Epithelial cell of prostate (primary cell): ENCODE measurements at regions not wholly inside any gene's neighbourhood (a gene's known extent, or its start where the extent isn't known, plus 50 kb on each side); places are given as distances from the start of the nearest gene placed in this dataset.
"Not testable (repeated sequence)": the region's sequence is repeated elsewhere in the genome, so short reads cannot be mapped to it uniquely, and the experiment has no call there.

ENCODE experiments used
- DNase-seq: peaks from one replicate; pipeline ENCODE4 v3.0.0-alpha.2; 2011; ENCODE audit warnings: low read depth, low spot score
- H3K27ac ChIP-seq: fragments of 450-650 bp; 2 replicates; pipeline ENCODE4 v1.5.1; 2017; ENCODE audit warnings: mild to moderate bottlenecking

- H3K27ac ChIP-seq, result no peak overlapping the region
- no peak for DNase-seq
Observed at GRCh38 chr15:47877836-47878235, 160.5 kb downstream of the SEMA6D start.

GRCh38 chr15:47885920-47886319, 168.6 kb downstream of the SEMA6D start:
- DNase-seq, result peak; percentile 44

DNA sequence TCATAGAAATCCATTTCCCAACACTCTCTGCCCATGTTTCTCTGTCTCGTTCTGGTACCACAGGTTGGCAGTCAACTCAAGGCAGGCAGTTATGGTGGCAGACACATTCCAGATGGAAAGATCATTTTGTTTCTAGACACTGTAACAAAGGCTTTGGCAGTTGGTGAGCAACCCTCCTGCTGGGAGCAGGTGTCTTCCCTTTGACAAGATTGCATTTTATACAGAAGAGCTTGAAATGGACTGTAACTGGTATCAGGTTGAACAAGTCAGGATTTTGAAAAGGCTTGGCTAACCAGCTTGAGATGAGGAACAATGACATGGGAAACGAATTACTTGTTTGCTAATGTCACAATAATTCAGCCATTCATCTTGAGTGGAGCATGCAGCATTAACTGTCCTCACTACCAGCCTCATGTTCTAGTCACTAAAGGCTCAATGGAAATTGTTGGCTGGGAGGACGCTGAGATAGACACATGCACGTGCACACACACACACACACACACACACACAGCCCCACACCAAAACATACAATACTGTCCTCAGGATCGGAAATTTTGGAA, 170.0 kb downstream of the SEMA6D start:
- no peak for DNase-seq
- no peak overlapping the region for H3K27ac ChIP-seq

More at GRCh38 chr15:47885920-47886319, 168.6 kb downstream of the SEMA6D start:
- H3K27ac ChIP-seq, result no peak overlapping the region

- no peak for DNase-seq
- no peak overlapping the region for H3K27ac ChIP-seq
Observed at GRCh38 chr15:47888385-47889100, 171.2 kb downstream of the SEMA6D start.

GRCh38 chr15:47890397-47891150, 173.3 kb downstream of the SEMA6D start:
- no peak overlapping the region for H3K27ac ChIP-seq
- no peak for DNase-seq

GRCh38 chr15:47897525-47897924, 180.2 kb downstream of the SEMA6D start:
- DNase-seq, result no peak

DNA sequence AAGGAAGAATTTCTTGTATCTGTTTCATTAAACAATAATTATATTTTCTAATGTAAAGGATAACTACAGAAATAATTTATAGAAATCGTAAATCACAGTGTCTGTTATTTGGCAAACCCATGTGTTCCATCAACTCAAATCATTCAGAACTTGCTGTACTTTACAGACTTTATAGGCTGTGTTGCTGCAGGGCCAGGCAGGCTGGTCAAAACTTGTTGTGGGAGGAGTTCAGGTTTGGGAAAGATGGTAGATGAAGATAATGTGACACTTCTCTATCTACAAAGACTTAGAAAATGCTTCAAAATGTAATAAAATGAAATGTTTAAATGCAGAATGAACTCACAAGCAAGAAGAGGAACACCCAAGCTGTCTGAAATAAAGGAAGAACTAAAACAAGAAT, 183.4 kb downstream of the SEMA6D start:
- no peak overlapping the region for H3K27ac ChIP-seq
- no peak for DNase-seq

More at GRCh38 chr15:47897525-47897924, 180.2 kb downstream of the SEMA6D start:
- H3K27ac ChIP-seq, result no peak overlapping the region

DNA sequence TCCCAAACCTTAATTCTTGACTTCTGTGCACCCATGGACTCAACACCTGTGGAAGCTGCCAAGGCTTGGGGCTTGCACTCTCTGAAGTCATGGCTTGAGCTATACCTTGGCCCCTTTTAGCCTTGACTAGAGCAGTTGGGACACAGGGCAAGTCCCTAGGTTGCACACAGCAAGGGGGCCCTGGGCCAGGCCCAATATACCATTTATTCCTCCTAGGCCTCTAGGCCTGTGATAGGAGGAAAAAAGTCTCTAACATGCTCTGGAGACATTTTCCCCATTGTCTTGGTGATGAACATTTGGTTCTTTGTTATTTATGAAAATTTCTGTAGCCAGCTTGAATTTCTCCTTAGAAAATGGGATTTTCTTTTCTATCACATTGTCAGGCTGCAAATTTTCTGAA, 186.1 kb downstream of the SEMA6D start:
- no peak for DNase-seq
- H3K27ac ChIP-seq, result no peak overlapping the region

DNA sequence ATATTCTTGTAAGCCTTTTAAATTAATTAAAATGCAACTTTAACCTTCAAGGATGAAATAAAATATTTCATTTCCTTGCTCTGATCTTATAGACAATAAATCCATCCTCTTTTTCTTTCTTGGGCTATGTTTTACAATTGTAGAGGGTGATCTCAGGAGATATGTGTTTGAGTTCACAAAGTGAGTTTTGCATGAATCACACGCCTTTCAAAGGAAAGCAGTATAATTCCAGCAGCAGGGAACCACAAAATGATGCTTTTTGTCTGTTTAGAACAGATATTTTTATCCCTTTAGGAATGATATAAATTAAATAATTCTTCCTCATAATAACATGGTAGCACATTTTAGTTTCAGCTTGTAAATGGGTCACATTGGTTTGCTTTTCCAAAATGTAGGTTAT, 191.2 kb downstream of the SEMA6D start:
- no peak overlapping the region for H3K27ac ChIP-seq
- DNase-seq, result no peak

DNA sequence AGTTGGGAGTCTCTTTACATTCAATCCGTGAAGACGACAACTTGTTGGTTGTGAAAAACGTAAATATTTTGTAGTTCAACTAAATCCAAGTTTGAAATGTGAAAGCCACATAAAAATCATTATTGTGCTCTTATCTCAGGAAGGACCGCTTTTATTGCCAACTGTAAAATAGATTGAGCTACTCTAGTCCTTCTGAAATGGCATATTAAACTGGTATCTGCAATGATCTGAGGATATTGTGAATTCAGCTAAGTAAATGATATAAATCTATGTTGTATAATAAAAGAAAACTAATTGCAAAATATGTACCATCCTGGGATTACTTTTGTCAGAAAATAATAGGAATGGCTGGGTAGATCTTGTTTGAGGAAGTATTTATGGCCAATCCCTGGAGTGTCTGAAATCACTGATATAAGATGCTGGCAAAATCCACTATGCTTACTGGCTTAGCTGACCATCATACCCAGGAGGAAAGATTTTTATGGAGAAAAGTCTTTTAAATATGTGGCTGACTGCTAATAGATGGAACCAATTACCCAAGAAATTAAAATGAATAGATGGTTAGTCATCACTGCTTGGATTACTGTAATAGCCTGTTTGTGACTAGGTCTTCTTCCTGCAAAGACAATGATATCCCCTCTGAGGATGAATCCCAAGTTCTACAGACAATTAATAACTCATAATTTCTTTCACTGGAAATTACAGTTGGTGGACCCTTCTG, 191.8 kb downstream of the SEMA6D start:
- no peak for DNase-seq
- no peak overlapping the region for H3K27ac ChIP-seq

GRCh38 chr15:47912910-47913309, 195.6 kb downstream of the SEMA6D start:
- H3K27ac ChIP-seq, DNase-seq: not testable (repeated sequence)

- no peak for DNase-seq
- no peak overlapping the region for H3K27ac ChIP-seq
Observed at GRCh38 chr15:47917881-47918280, 200.6 kb downstream of the SEMA6D start.

DNA sequence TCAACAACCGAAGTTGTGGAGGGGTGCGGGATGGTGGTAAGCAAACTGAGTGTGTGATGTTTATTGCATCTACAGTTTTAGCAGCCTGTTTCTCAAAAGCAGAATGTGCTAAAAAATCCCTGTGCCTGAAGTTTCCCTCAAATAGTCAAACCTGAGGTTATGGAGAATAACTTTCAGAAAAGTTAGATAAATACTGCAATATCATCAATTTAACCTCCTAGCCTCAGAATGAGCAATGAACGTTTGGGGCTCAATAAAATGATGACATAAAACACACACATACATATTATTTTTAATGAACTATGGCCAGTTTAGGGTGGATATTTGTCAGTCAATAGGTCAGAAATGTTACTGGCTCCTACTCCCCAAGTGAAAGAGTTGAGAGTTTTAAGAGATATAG, 201.6 kb downstream of the SEMA6D start:
- DNase-seq, result no peak
- no peak overlapping the region for H3K27ac ChIP-seq

DNA sequence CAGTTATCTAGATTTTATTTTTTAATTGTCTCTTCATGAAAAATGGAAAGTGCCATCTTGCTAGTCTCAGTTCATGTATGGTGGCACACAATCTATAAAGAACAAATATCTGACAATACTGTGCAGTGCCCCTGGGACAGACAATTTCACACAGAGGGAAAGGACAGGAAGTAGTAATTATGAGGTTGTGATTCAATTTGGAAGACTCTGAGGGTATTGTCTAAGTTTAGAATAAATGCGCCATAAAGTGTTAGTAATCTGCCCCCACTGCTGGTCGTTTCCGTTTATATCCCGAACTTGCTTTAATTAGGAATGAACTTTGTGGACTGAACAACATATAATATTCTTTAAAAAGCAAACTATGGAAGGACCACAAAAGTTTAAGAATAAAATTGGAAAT, 196.4 kb upstream of the SLC24A5 start:
- no peak overlapping the region for H3K27ac ChIP-seq
- no peak for DNase-seq

- DNase-seq, result no peak
- no peak overlapping the region for H3K27ac ChIP-seq
Observed at GRCh38 chr15:47929138-47929803, 191.5 kb upstream of the SLC24A5 start.

GRCh38 chr15:47932261-47932660, 188.5 kb upstream of the SLC24A5 start:
- DNase-seq, result no peak
- H3K27ac ChIP-seq, result no peak overlapping the region

DNA sequence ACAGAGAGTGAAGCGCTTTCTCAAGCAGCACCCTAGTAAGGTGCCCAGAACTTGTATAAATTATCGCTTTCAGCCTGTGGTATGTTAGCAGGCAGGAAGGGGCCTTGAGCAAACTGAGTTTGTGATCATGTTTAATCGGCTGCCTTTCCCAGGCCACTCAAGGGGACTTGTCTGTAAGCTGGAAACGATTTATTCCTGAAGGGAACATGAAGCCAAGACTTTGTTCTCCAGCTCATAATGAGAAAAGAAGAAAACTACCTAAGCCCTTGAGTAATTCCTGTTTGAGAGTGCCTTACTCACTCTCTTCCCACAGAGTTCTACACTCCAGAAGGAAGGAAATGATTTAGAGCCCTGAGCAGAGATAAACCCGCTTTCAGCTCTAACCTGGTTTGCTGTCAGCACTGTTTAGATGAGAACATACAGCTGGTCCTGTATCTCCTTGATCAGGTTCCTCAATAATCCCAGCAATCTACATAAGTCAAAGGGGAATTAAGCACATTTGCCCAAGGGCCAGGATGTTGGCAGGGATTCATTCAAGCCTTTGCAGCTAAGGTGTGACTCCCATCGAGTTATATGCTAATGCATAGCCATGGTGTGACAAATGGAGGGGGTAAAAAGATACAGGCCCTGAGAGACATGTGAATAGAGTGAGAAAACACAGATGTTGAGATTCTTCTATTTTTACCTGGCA, 187.7 kb upstream of the SLC24A5 start:
- no peak for DNase-seq
- no peak overlapping the region for H3K27ac ChIP-seq

DNA sequence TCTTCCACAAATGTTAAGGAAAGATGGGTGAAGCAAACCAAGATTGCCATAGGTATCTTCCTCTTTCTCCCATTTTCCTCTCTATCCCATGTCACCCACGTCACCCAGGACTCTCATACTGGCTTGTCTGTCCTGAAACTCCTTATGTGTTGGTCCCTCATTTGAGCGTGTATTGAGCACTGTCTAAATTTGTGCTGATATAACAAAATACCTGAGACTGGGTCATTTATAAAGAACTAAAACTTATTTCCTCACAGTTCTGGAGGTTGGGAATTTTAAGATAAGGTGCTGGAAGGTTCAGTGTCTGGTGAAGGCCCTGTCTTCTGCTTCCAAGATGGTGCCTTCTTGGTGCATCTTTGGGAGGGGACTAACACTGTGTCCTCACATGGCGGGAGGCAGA, 186.9 kb upstream of the SLC24A5 start:
- DNase-seq, result no peak
- H3K27ac ChIP-seq, result no peak overlapping the region

GRCh38 chr15:47934342-47934741, 186.4 kb upstream of the SLC24A5 start:
- no peak for DNase-seq
- no peak overlapping the region for H3K27ac ChIP-seq

DNA sequence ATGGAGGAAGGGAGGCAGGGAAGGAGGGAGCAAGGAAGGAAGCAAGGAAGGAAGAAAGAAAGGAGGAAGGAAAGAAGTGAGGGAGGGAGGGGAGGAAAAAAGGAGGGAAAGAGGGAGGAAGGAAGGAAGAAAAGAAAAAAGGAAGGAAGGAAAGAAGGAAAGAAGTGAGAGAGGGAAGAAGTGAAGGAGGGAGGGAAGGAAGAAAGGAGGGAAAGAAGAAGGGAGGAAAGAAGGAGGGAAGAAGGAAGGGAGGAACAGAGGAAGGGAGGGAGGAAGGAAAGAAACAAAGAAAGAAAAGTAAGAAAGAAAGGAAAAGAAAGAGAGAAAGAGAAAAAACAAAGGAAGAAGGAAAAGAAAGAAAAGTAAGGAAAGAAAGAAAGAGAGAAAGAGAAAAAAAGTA, 183.0 kb upstream of the SLC24A5 start:
- DNase-seq, result no peak

More for the DNA sequence above, 183.0 kb upstream of the SLC24A5 start:
- no peak overlapping the region for H3K27ac ChIP-seq
